GM12875 (cell line): ENCODE measurements at regions not wholly inside any gene's neighbourhood (a gene's known extent, or its start where the extent isn't known, plus 50 kb on each side); places are given as distances from the start of the nearest gene placed in this dataset.
"Not testable (repeated sequence)": the region's sequence is repeated elsewhere in the genome, so short reads cannot be mapped to it uniquely, and the experiment has no call there.

Experiments used
- H3K4me3 ChIP-seq: one replicate; pipeline ENCODE4 v1.5.1; 2011; ENCODE audit warnings: low read depth, low read length, control low read depth
- CTCF ChIP-seq: IDR thresholded peaks from 2 replicates; pipeline ENCODE4 v1.5.1; 2011; ENCODE audit warnings: low read depth, mild to moderate bottlenecking, control low read depth, inconsistent platforms, low read length, moderate library complexity, borderline replicate concordance; ENCODE audit not compliant: insufficient read depth

DNA sequence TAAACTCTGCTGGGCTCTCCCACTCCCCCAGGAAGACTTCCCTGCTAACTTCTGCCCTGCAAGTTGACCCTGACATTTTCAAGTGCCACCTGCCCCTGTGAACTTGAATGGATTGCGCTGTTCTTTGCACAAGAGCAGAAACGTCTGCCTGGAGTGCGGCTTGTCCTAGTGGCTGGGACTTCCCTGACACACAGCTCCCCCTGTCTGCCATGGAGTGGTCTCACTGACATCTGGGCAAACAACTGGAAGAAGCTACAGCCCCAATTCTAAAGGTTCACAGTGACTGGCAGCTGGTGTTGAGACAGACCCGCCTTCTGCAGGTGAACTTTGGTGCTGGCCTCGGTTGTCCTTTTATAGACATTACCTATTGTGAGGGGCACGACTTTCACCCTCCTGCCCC lies 138.7 kb downstream of the KLRB1 start:
- peak; percentile 46; the same call in 1 of the 2 replicates for TF ChIP-seq CTCF
- H3K4me3 ChIP-seq: not testable (repeated sequence)

DNA sequence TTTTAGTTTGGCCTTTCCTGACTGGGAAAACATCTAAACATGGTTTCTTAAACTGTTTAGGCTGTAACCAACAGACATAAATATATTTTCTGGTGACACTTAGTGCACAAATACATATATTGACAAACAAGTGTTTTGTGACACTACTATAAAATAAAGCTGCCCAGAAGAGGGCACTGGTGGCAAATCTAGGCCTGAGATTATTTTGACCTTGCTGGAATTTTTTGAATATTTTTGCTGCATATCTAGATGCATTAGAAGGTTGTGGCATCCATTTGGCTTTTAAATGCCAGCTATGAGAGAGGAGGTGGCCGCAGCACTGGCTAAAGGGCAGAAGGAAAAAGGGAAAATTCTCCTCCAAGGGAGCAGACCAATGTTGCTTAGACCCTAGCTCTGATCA lies 139.6 kb downstream of the KLRB1 start:
- H3K4me3 ChIP-seq: not testable (repeated sequence)

DNA sequence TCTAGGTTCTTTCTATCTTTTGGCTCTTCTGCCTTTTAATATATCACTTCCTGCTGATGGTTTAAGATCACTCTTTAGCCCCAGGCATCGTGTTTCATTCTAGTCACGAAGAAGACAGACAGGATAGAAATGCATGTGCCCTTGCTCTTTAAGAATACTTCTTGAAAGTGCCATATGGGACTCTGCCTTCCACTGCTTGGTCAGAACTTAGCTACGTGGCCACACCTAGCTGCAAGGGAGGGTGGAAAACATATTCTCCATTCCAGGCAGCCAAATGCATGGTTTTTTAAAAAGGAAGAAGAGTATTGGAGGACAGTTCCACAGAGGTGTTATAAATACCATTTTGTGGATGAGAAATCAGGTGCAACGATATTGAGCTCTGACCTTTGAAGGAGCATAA lies 143.3 kb downstream of the KLRB1 start:
- TF ChIP-seq CTCF: no peak
- no peak overlapping the region for H3K4me3 ChIP-seq

GRCh38 chr12:9455516-9455915 lies 152.2 kb downstream of the KLRB1 start:
- not testable (repeated sequence) for H3K4me3 ChIP-seq

DNA sequence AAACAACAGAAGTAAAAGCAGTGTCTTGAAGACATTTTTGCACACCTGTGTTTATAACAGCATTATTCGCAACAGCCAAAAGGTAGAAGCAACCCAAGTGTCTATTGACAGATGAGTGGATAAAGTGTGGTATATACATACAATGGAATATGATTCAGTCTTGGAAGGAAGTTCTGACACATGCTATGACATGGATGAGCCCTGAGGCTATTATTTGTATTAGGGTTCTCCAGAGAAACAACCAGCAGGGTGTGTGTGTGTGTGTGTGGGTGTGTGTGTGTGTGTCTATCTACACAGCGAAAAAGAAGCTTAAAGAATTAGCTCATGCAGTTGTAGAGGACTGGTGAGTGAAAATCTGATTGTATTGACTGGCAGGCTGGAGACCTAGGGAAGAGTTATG lies 153.7 kb downstream of the KLRB1 start:
- H3K4me3 ChIP-seq: not testable (repeated sequence)

DNA sequence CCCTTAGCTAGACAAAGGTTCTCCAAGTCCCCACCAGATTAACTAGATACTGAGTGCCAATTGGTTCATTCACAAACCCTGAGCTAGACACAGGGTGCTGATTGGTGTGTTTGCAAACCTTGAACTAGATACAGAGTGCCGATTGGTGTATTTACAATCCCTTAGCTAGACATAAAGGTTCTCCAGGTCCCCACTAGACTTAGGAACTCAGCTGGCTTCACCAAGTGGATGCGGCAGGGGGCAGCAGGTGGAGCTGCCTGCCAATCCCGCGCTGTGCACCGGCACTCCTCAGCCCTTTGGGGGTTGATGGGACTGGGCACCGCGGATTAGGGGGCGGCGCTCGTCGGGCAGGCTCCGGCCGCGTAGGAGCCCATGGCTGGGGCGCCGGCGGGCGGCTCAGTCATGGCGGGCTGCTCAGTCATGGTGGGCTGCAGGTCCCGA lies 157.6 kb downstream of the KLRB1 start:
- H3K4me3 ChIP-seq: not testable (repeated sequence)

DNA sequence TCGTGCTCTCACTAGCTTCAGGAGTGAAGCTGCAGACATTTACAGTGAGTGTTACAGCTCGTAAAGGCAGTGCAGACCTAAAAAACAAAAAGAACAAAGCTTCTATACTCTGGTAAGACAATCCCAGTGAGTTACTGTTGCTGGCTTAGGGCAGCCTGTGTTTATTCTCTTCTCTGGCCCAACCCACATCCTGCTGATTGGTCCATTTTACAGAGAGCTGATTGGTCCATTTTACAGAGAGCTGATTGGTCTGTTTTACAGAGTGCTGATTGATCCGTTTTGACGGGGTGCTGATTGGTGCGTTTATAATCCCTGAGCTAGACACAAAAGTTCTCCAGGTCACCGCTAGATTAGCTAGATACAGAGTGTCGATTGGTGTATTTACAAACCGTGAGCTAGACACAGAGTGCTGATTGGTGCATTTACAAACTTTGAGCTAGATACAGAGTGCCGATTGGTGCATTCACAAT lies 158.0 kb downstream of the KLRB1 start:
- H3K4me3 ChIP-seq: not testable (repeated sequence)

- no peak for TF ChIP-seq CTCF
- H3K4me3 ChIP-seq: no peak overlapping the region
Measured at GRCh38 chr12:9449181-9449580, 158.5 kb downstream of the KLRB1 start.

DNA sequence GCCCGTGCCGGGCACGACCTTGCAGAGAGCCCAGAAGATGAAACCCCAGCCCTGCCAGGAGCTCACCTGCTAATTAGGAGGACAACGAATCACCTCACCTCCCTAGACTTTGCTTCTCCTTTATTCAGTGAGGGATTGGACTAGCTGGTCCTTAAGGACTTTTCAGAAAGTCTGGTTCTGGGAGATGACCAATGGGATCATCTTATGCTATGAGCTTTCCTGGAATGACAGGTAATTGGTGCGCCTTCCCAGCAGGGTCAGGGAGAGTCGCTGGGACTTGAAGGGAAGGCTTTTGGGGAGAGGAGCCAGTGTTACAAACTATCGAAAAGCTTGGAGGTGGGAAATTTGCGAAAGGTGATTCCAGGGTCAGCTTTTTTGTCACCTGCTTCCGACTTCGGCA lies 159.1 kb downstream of the KLRB1 start:
- peak overlapping the region; percentile 50 for H3K4me3 ChIP-seq

DNA sequence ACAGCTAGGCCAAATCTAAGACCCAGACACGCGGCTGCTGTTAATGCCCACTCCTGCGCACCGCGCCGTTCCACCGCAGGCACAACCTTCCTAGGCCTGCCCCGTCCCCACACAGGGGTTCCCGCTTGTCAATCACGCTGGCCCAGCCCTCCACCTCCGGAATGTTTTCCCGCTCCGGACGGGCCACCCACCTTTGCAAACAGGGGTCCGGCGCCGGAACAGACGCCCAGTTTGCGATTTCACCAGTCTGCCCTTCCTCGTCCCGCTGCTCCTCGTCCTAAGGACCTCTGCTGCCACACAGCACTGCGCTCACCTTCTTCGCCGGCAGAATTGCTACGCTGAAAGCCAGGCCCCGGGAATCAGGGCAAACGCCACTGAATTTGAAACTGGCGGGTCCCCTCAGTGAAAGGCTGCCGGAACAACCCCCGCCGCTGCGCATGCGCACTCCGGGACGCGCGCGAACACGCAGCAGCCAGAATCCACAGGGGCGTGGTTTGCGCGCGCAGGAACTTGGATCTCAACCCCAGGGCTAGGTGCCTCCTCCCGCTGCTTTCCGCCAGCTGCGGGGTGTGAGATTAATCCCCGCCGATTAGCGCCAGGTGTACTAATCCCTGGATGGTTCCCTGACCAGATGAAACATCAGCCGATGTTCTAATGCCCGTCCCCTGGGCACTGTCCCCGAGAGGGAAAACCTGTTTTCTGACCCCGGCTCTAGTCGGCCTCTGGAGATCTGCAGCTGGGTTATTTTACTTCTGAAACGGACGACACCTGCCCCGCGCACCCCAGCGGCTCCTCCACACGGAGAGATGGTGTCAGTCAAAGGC lies 159.7 kb downstream of the KLRB1 start:
- peak overlapping the region; percentile 50 for H3K4me3 ChIP-seq

GRCh38 chr12:9446883-9447761 lies 160.6 kb downstream of the KLRB1 start:
- H3K4me3 ChIP-seq: peak overlapping the region; percentile 50

DNA sequence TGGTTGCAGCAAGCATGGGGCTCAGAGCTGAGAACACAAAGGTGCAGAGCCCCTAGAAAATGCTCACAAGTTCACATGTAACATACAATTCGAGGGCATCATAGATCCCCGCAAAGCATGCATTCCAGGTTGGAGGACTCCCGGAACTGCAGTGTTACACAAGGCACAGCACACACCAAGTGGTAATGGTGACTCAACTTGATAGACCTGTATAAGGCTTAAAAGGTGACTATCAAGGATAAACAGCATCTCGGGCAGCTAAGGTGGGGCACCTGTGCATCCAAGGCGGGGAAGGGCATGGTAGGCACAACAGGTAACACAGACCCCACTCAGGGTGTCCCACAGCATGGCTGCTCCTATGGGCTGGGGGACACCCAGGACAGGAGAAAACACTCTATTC lies 167.3 kb downstream of the KLRB1 start:
- H3K4me3 ChIP-seq: not testable (repeated sequence)

DNA sequence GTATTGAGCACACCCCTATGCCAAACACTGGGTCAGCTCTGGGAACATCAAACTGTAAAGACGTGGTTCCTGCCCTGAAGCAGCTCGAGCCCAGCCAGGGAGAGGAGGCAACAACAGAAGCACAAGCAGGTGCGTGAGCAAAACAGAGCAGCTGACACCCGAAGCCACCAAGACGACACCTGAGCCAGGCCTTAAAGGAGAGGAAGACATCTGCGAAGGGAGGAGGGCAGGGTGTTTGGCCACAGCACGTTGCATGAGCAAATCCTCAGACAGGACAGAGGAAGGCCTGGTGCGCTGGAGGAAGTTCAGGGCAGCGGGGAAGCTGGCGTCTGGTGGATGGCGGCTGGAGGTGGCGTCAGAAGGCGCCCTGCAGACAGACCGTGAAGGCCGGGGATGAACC lies 172.0 kb downstream of the KLRB1 start:
- not testable (repeated sequence) for H3K4me3 ChIP-seq

DNA sequence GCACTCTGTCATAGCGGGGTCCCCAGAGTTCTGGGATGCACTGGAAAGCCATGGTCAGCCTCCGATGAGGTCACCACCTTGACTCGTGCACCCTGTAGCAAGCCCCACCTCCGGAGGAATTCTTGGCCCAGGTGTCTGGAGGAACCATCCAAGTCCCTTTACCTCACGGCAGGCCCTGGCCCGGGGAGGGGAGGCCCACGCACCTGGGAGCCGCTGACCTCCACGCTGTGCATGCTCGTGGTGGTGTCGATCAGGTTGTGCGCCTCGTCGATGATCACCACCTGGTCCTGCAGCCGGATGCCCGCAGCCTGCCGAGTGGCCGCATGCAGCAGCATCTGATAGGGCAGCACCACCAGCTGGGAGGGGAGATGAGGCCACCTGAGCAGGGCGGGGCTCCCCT lies 177.3 kb downstream of the KLRB1 start:
- not testable (repeated sequence) for H3K4me3 ChIP-seq

GRCh38 chr12:9428856-9429255 lies 178.9 kb downstream of the KLRB1 start:
- not testable (repeated sequence) for H3K4me3 ChIP-seq

DNA sequence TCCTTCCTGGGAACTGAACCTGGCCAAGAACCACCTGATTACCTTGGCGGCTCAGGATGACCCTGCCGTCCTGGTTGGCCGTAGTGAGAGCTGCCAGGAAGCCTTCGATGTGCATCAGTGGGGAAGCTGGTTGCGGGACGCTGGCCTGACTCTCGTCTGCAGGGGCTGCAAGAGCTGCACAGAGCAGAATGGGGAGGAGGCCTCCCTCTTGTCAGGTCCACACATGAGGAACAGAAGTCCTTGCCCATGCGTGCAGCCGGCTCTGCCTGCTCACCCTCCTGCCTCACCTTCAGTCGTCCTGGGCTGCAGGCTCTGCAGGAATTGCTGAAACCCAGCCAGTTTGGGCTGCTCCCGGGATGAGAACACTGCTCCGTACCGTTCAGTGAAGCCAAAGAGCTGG lies 182.3 kb downstream of the KLRB1 start:
- not testable (repeated sequence) for H3K4me3 ChIP-seq
